ENCODE measurements at regions not wholly inside any gene's neighbourhood (a gene's known extent, or its start where the extent isn't known, plus 50 kb on each side); places are given as distances from the start of the nearest gene placed in this dataset.
"Not testable (repeated sequence)": the region's sequence is repeated elsewhere in the genome, so short reads cannot be mapped to it uniquely, and the experiment has no call there.

DNA sequence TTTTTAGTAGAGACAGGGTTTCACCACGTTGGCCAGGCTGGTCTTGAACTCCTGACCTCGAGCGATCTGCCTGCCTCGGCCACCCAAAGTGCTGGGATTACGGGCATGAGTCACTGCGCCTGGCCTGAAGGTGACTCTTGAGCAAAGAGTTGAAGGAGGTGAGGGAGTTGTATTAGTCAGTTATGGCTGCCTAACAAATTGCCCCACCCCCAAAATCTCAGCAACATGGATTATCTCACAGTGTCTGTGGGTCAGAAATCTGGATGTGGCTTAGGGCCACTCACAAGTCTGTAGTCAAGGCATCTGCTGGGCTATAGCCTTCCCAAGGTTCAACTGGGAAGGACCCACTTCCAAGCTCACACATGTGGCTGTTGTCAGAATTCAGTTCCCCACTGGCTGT lies 52.8 kb upstream of the ADGRE5 start:
- DNase-seq (ENCODE audit: low spot score), result no peak

GRCh38 chr19:14327061-14327460 lies 54.2 kb upstream of the ADGRE5 start:
- not testable (repeated sequence) for DNase-seq (ENCODE audit: low spot score)

DNA sequence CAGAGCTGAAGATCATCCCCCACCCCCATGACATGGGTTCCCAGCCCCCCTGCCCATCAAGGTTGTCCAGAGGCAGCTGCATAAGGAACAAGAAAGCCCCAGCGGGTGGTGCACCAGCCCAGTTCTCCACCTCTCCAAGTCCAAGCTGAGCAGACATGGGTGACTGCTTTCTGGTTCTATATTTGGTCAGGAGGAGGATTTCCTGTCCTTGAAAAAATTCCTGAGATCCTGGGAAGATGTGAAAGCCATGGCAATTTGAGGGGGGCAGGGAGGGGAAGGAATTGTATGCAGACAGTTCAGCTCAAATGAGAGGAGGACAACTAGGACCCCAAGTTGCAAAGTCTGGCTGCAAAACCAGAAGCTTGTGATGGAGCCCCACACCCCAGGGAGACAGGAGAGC lies 55.4 kb upstream of the ADGRE5 start:
- no peak for DNase-seq (ENCODE audit: low spot score)

DNA sequence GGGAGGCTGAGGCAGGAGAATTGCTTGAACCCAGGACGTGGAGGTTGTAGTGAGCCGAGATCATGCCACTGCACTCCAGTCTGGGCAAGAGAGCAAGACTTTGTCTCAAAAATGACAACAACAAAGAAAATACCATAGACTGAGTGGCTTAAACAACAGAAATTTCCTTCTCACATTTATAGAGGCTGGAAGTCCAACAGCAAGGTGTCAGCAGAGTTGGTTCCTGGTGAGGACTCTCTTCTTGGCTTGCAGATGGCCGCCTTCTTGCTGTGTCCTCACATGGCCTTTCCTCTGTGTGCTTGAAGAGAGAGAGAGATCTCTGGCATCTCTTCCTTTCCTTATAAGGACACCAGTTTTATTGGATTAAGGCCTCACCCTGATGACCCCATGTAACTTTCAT lies 56.1 kb upstream of the ADGRE5 start:
- no peak for DNase-seq (ENCODE audit: low spot score)

GRCh38 chr19:14322889-14323463 lies 58.3 kb upstream of the ADGRE5 start:
- DNase-seq (ENCODE audit: low spot score), result no peak

DNA sequence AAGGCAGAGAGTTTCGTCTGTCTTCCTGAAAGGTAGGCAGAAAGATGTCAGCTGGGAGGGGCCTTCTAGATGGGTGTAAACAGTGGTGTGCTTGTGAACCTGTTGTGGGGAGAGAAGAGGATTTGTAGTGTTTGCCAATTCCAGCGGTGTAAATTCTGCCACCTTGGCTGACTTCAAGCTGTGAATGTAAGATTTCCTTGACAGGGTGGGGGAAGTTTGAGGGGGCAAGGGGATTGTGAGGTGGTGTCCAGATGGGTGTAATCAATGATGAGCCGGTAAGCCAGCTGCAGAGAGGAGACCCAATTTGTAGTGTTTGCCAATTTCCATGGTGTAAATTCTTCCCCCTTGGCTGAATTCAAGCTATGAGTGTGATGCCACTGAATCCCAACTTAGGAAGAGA lies 61.0 kb upstream of the ADGRE5 start:
- DNase-seq (ENCODE audit: low spot score), result no peak

GRCh38 chr19:14319720-14320119 lies 61.5 kb upstream of the ADGRE5 start:
- not testable (repeated sequence) for DNase-seq (ENCODE audit: low spot score)

DNA sequence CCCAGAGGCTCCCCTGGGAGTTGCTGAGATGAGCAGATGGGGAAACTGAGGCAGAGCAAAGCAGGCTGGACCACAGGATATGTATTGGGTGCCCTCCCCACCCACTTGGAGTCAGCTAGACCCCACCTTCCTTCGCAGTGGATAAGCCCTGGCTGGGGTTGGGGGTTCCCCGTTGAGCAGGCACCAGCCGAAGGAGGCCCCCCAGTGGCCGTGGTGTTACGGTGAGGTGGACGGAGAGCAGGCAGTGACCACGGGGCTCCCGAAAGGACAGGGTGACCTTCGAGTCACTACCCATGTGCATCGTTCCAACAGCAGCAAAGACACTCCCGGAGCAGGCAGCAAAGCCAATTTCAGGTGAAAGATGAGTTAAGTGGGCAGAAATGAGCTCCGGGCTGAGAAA lies 62.4 kb upstream of the ADGRE5 start:
- no peak for DNase-seq (ENCODE audit: low spot score)

DNA sequence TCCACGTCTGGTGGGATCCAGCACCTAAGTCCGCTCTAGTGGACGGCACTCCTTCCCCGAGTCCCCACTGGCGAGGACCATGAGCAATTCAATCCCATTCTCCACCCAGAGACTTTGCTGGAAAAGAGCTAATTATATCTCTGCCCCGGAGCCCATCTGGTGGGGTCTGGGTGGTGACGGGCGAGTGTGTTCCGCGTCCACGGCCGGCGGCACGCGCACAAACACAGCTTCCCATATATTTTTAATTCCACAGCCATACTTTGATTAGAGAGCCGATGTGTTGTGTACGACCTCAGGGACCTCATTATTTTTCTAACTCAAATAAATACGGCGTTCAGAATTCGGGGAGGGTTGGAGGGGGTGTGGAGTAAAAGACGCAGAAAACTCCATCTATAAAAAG lies 64.1 kb upstream of the ADGRE5 start:
- DNase-seq (ENCODE audit: low spot score), result no peak

GRCh38 chr19:14315433-14315832 lies 65.8 kb upstream of the ADGRE5 start:
- no peak for DNase-seq (ENCODE audit: low spot score)

GRCh38 chr19:14310055-14310454 lies 71.2 kb upstream of the ADGRE5 start:
- DNase-seq (ENCODE audit: low spot score), result no peak

DNA sequence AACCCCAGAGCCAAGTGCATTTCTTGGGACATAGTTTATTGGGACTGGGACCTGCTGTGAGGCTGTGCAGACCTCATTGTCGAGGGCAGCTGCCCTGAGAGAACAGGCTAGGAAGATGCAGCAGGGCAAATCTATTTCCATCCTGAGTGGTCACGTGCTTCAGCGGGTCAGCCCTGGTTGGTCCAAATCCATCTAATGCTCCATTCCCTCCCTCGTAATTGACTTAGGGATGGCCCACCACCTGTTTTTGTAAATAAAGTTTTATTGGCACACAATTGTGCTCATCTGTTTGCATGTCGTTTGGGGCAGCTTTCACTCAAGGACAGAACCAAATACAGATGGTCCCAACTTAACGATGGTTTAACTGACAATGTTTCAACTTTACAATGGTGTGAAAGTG lies 75.5 kb upstream of the ADGRE5 start:
- DNase-seq (ENCODE audit: low spot score), result no peak

GRCh38 chr19:14301150-14301549 lies 80.1 kb upstream of the ADGRE5 start:
- DNase-seq (ENCODE audit: low spot score), result no peak

GRCh38 chr19:14300303-14300702 lies 80.9 kb upstream of the ADGRE5 start:
- no peak for DNase-seq (ENCODE audit: low spot score)

DNA sequence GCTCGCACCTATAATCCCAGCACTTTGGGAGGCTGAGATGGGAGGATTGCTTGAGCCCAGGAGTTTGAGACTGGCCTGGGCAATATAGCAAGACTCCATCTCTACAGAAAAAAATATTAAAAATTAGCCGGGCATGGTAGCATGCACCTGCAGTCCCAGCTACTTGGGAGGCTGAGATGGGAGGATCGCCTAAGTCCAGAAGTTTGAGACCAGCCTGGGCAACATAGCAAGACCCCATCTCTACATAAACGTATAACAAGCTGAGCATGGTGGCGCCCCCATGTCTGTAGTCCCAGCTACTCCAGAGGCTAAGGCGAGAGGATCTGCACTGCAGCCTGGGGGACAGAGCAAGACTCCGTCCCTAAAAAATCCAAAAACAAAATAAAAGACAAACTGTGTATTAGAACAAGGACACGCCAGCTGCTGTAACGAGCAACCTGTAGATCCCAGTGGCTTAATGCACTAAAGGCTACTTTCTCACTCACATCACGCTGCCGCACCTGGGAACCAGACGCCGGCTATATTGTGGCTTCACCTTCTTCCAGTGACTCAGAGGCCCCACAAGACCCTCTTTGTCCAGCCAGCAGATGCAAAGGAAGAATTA lies 81.9 kb upstream of the ADGRE5 start:
- not testable (repeated sequence) for DNase-seq (ENCODE audit: low spot score)

- not testable (repeated sequence) for DNase-seq (ENCODE audit: low spot score)
These were observed 83.2 kb upstream of the ADGRE5 start for GRCh38 chr19:14297883-14298576.

GRCh38 chr19:14294974-14295373 lies 86.3 kb upstream of the ADGRE5 start:
- DNase-seq (ENCODE audit: low spot score), result not testable (repeated sequence)

- DNase-seq (ENCODE audit: low spot score), result not testable (repeated sequence)
These were observed 87.5 kb upstream of the ADGRE5 start for GRCh38 chr19:14293816-14294170.

- DNase-seq (ENCODE audit: low spot score), result not testable (repeated sequence)
These were observed 87.3 kb upstream of the ADGRL1 start for GRCh38 chr19:14293101-14293815.

- DNase-seq (ENCODE audit: low spot score), result not testable (repeated sequence)
These were observed 83.8 kb upstream of the ADGRL1 start for GRCh38 chr19:14289810-14290209.

GRCh38 chr19:14287837-14288236 lies 81.9 kb upstream of the ADGRL1 start:
- not testable (repeated sequence) for DNase-seq (ENCODE audit: low spot score)

DNA sequence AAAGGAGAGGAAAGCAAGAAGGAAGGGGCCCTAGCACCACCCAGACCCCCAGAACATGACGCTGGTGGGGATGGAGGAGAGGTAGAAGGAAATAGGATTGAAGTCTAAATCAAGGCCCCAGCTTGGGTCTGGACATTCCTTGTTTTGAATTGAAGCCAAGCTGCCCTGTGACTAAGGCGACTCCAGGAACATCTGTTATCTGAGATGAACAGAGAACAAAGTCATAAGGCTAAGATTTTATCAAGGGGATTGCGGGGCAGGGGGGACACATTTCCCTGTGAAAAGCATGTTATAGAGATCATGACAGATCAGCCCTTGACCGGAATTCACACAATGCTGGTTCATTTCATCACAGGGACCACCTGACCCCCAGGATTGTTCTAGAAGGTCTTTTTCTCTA lies 80.6 kb upstream of the ADGRL1 start:
- not testable (repeated sequence) for DNase-seq (ENCODE audit: low spot score)

GRCh38 chr19:14285726-14286125 lies 79.8 kb upstream of the ADGRL1 start:
- DNase-seq (ENCODE audit: low spot score), result not testable (repeated sequence)
